ENCODE measurements at regions not wholly inside any gene's neighbourhood (a gene's known extent, or its start where the extent isn't known, plus 50 kb on each side); places are given as distances from the start of the nearest gene placed in this dataset.

DNA sequence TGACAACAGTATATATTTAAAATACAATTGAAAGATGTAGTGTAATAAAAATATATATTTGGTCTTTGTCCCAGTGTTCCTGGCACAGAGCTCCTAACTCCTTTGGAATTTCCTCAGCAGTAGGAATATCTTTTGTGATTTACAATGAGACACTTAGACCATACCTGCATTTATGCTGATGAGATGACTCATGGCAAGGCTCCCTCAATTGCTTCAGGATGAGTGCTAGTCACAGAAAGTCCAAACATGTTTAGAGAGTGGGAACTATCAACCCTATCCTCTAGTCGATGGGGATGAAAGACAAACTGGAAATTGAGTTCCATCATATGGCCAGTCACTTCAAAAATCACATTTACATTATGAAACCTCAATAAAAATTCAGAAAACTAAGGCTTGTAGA, 588.3 kb upstream of the LMCD1 start:
- TF ChIP-seq, protein P1, sequence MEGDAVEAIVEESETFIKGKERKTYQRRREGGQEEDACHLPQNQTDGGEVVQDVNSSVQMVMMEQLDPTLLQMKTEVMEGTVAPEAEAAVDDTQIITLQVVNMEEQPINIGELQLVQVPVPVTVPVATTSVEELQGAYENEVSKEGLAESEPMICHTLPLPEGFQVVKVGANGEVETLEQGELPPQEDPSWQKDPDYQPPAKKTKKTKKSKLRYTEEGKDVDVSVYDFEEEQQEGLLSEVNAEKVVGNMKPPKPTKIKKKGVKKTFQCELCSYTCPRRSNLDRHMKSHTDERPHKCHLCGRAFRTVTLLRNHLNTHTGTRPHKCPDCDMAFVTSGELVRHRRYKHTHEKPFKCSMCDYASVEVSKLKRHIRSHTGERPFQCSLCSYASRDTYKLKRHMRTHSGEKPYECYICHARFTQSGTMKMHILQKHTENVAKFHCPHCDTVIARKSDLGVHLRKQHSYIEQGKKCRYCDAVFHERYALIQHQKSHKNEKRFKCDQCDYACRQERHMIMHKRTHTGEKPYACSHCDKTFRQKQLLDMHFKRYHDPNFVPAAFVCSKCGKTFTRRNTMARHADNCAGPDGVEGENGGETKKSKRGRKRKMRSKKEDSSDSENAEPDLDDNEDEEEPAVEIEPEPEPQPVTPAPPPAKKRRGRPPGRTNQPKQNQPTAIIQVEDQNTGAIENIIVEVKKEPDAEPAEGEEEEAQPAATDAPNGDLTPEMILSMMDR (conservative IDR thresholded peaks at IDR 0.05 in 1 of 2, IDR thresholded peaks at IDR 0.05 in 1 of 2; ENCODE audit: low read depth in 1 of 2, low read length in 2 of 2) = no peak
- no peak for TF ChIP-seq EZH2 (IDR thresholded peaks at IDR 0.05; ENCODE audit: low read length, missing control alignments)
